K562 (cell line): ENCODE measurements at regions not wholly inside any gene's neighbourhood (a gene's known extent, or its start where the extent isn't known, plus 50 kb on each side); places are given as distances from the start of the nearest gene placed in this dataset.

Source experiments
- ATAC-seq: fragments of 200-7000 bp; cut with Tn5 transposase; 3 replicates; pipeline ENCODE4 v1.9.1; 2020; ENCODE audit warnings: moderate library complexity
- BruUV-seq: library from RNA; stranded (reverse); fragments of 400-500 nt; replicated peaks from 2 replicates; lab custom pipeline; 2021; lab: Mats Ljungman, UMichigan
- CTCF ChIA-PET: fragments of 300-600 bp; formaldehyde crosslinking; extraction: SDS; loops from one replicate; lab custom pipeline; 2021; ENCODE audit warnings: low intra/inter-chr PET ratio; lab: Yijun Ruan, JAX
- POLR2A ChIA-PET: fragments of 300-600, 350-650 bp; sonication (Branson Sonifier 250); formaldehyde crosslinking; extraction: SDS; loops from one replicate; lab custom pipeline; 2021; ENCODE audit warnings: antibody characterized with exemption, inconsistent platforms; lab: Yijun Ruan, JAX
- DNase-seq, 4 experiments: peaks; one replicate each; pipeline versions ENCODE4 v3.0.0 to v3.0.0-alpha.2; 2011 to 2018; ENCODE audit warnings: low spot score in 3 of 4, mixed read lengths in 3 of 4; ENCODE audit errors: extremely low read depth in 1 of 4
- FAIRE-seq: peaks from 2 replicates; lab custom pipeline; 2011; peaks lifted over from hg19 to GRCh38; lab: Jason Lieb, UNC
- H2AFZ ChIP-seq: 2 replicates; pipeline ENCODE4 v1.6.0; 2011; ENCODE audit warnings: low read depth, low read length, control low read depth, inconsistent platforms
- H3K27ac ChIP-seq: fragments of 200-600 bp; 3 replicates; pipeline ENCODE4 v1.8.0; 2011; ENCODE audit warnings: low read depth, mild to moderate bottlenecking, control low read depth, inconsistent platforms, low read length, moderate library complexity, mixed read lengths; ENCODE audit errors: extremely low read depth
- H3K27me3 ChIP-seq, 2 experiments: fragments of 300-600 bp in 1 of 2; 2 replicates in 1 of 2; 3 replicates in 1 of 2; pipeline versions ENCODE4 v1.6.0 to v1.8.0; 2011; ENCODE audit warnings: inconsistent platforms in 2 of 2, low read length in 2 of 2, mild to moderate bottlenecking in 1 of 2, mixed read lengths in 1 of 2, moderate library complexity in 1 of 2; ENCODE audit not compliant: control insufficient read depth in 2 of 2, insufficient read depth in 2 of 2
- H3K36me3 ChIP-seq: fragments of 300-600 bp; 3 replicates; pipeline ENCODE4 v1.8.0; 2011; ENCODE audit warnings: mild to moderate bottlenecking, low read length, inconsistent platforms; ENCODE audit not compliant: control insufficient read depth, insufficient read depth
- H3K4me1 ChIP-seq, 2 experiments: fragments of 200-600 bp in 1 of 2; replicated peaks in 1 of 2; 2 replicates in 1 of 2; 3 replicates in 1 of 2; pipeline versions ENCODE4 v1.5.1 to v1.8.0; 2011; ENCODE audit warnings: inconsistent platforms in 2 of 2, low read length in 2 of 2, mild to moderate bottlenecking in 1 of 2, mixed read lengths in 1 of 2, moderate library complexity in 1 of 2; ENCODE audit not compliant: control insufficient read depth in 2 of 2, insufficient read depth in 2 of 2
- H3K4me2 ChIP-seq: 2 replicates; pipeline ENCODE4 v1.6.1; 2011; ENCODE audit warnings: low read length, control low read depth, inconsistent platforms, mixed read lengths; ENCODE audit not compliant: insufficient read depth
- H3K4me3 ChIP-seq: fragments of 200-600 bp; sonication (generic), shearing (Covaris generic); 2 replicates; pipeline ENCODE4 v1.5.1; 2016; ENCODE audit warnings: control low read depth, inconsistent platforms
- H3K79me2 ChIP-seq: fragments of 200-600 bp; 3 replicates; pipeline ENCODE4 v1.8.0; 2011; ENCODE audit warnings: low read length, inconsistent platforms; ENCODE audit not compliant: control insufficient read depth, insufficient read depth
- H3K9ac ChIP-seq, 2 experiments: 2 replicates each; pipeline versions ENCODE4 v1.6.0 to v1.6.1; 2011; ENCODE audit warnings: low read depth in 2 of 2, low read length in 2 of 2, control low read depth in 1 of 2, inconsistent platforms in 1 of 2, mild to moderate bottlenecking in 1 of 2, mixed read lengths in 1 of 2; ENCODE audit not compliant: insufficient read depth in 1 of 2
- H3K9me1 ChIP-seq: one replicate; pipeline ENCODE4 v1.6.0; 2011; ENCODE audit warnings: inconsistent platforms, mild to moderate bottlenecking, low read length, moderate library complexity; ENCODE audit not compliant: control insufficient read depth, insufficient read depth
- H3K9me3 ChIP-seq: replicated peaks from 2 replicates; pipeline ENCODE4 v1.5.1; 2011; ENCODE audit warnings: low read depth, low read length, inconsistent platforms; ENCODE audit not compliant: control insufficient read depth, insufficient read depth
- H4K20me1 ChIP-seq: replicated peaks from 2 replicates; pipeline ENCODE4 v1.6.1; 2011; ENCODE audit warnings: low read length, inconsistent platforms, mixed read lengths; ENCODE audit not compliant: control insufficient read depth, insufficient read depth
- FUS ChIP-seq: fragments of 200-400 bp; formaldehyde crosslinking; optimal IDR thresholded peaks from 2 replicates; pipeline ENCODE3; 2017; ENCODE audit warnings: low read depth, low read length
- GATAD2B ChIP-seq: fragments of 450-650 bp; IDR thresholded peaks from 2 replicates; pipeline ENCODE4 v1.6.1; 2017; ENCODE audit warnings: mild to moderate bottlenecking, borderline replicate concordance
- NCOA6 ChIP-seq: fragments of 450-650 bp; IDR thresholded peaks from 2 replicates; pipeline ENCODE4 v1.6.1; 2017; ENCODE audit warnings: mild to moderate bottlenecking
- NFIC ChIP-seq: fragments of 450-650 bp; IDR thresholded peaks from 2 replicates; pipeline ENCODE4 v1.6.1; 2017; ENCODE audit warnings: mild to moderate bottlenecking, inconsistent platforms
- PHF21A ChIP-seq: fragments of 450-650 bp; IDR thresholded peaks from 2 replicates; pipeline ENCODE4 v1.6.1; 2017; ENCODE audit warnings: low read depth, borderline replicate concordance
- ZNF165 ChIP-seq: fragments of 250-450 bp; sonication (Bioruptor Pico); IDR thresholded peaks from 2 replicates; pipeline ENCODE4 v1.4.0; 2020; ENCODE audit warnings: borderline replicate concordance
- ZNF3 ChIP-seq: fragments of 250-450 bp; sonication (Bioruptor Pico); IDR thresholded peaks from 2 replicates; pipeline ENCODE4 v1.5.0; 2021; ENCODE audit warnings: mild to moderate bottlenecking, moderate library complexity
- ZNF586 ChIP-seq: fragments of 450-650 bp; formaldehyde crosslinking; conservative IDR thresholded peaks from 2 replicates; pipeline ENCODE4 v1.4.0; 2020; ENCODE audit warnings: mild to moderate bottlenecking, moderate library complexity
- WGBS: fragments of 100-300 bp; shearing (Covaris generic); methylation state at CpG from one replicate; pipeline ENCODE4 v1.1.6; 2016; ENCODE audit warnings: low coverage, mixed read lengths; ENCODE audit not compliant: insufficient coverage; ENCODE audit errors: missing lambda C conversion rate; 5-methylcytosine and 5-hydroxymethylcytosine counted together
- in situ Hi-C: fragments of 300-500 bp; cut with MboI; formaldehyde crosslinking; loops from 4 replicates; pipeline ENCODE4 v1.15.0; 2018; ENCODE audit warnings: inconsistent platforms, mixed read lengths
- intact Hi-C: fragments of 100-400 bp; cut with micrococcal nuclease; formaldehyde crosslinking; loops from 2 replicates; pipeline ENCODE4 v1.14.2; 2022
- TF ChIP-seq, protein P1 (sequence below): sonication (generic); formaldehyde crosslinking; IDR thresholded peaks from 2 replicates; pipeline ENCODE4 v1.8.0; 2022; ENCODE audit warnings: missing genetic modification reagents, mild to moderate bottlenecking, moderate library complexity, borderline replicate concordance
- TF ChIP-seq, protein P2 (sequence below), 2 experiments: fragments of 450-650 bp; IDR thresholded peaks; 2 replicates each; pipeline ENCODE4 v1.6.1; 2018; ENCODE audit warnings: mild to moderate bottlenecking in 2 of 2, low read depth in 1 of 2; ENCODE audit not compliant: partially characterized antibody in 2 of 2

GRCh38 chr18:2281086-2281485 is 290.2 kb downstream of the METTL4 start:
- WGBS, result 33% methylated on average over 1 of the region's 1 CpG
- FAIRE-seq (no peak), DNase-seq (no peak), ATAC-seq (no peak)
- no peaks in the 10 kb centered on the region for H3K36me3 ChIP-seq
- no peak overlapping the region for H3K9ac ChIP-seq
- intact Hi-C loops (no loop called here), in situ Hi-C loops (no loop called here)
- ChIA-PET POLR2A (interaction anchor here (1.9 kb wide), 1 partner anchor 13 kb away, joined by 8 read pairs; no protein-coding TSS in a partner anchor), CTCF (no interaction called here)
- no peaks in the 10 kb centered on the region for H3K27me3 ChIP-seq
- no peaks in the 10 kb centered on the region for H3K9me3 ChIP-seq
- no peak overlapping the region for H2AFZ ChIP-seq
- no peaks in the 10 kb centered on the region; a peak in 1 of 5 replicates for H3K4me1 ChIP-seq
- no peaks in the 10 kb centered on the region for H3K79me2 ChIP-seq
- TF ChIP-seq NCOA6 (no peak), ZNF3 (CRISPR knock-in tag) (no peak), ZNF165 (CRISPR knock-in tag) (no peak)
- TF ChIP-seq, protein P1, sequence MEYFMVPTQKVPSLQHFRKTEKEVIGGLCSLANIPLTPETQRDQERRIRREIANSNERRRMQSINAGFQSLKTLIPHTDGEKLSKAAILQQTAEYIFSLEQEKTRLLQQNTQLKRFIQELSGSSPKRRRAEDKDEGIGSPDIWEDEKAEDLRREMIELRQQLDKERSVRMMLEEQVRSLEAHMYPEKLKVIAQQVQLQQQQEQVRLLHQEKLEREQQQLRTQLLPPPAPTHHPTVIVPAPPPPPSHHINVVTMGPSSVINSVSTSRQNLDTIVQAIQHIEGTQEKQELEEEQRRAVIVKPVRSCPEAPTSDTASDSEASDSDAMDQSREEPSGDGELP, result no peak
- H4K20me1 ChIP-seq, result no peaks in the 10 kb centered on the region
- H3K4me3 ChIP-seq, result no peak overlapping the region
- no peak overlapping the region for H3K4me2 ChIP-seq
- BruUV-seq, result no TSS peak
- H3K27ac ChIP-seq, result no peak overlapping the region
- H3K9me1 ChIP-seq, result no peaks in the 10 kb centered on the region

- no peak for DNase-seq
- no TSS peak for BruUV-seq
- intact Hi-C loops (no loop called here), in situ Hi-C loops (no loop called here)
- no peaks in the 10 kb centered on the region for H3K9me1 ChIP-seq
- H3K79me2 ChIP-seq, result no peaks in the 10 kb centered on the region
- H4K20me1 ChIP-seq, result no peaks in the 10 kb centered on the region
- no peaks in the 10 kb centered on the region for H3K27me3 ChIP-seq
- H2AFZ ChIP-seq, result no peak overlapping the region
- ChIA-PET CTCF (no interaction called here), POLR2A (interaction anchor here (0.6 to 1.9 kb wide), 4 partner anchors 8 to 41 kb away, joined by 3 to 8 read pairs (median 3); no protein-coding TSS in a partner anchor)
- H3K27ac ChIP-seq, result no peak overlapping the region
- ATAC-seq, result no peak
- H3K4me2 ChIP-seq, result no peak overlapping the region
- H3K4me3 ChIP-seq, result no peak overlapping the region
- no peak overlapping the region for H3K9ac ChIP-seq
- no peaks in the 10 kb centered on the region for H3K9me3 ChIP-seq
- no peaks in the 10 kb centered on the region; a peak in 1 of 5 replicates for H3K4me1 ChIP-seq
- peak; percentile 6 for FAIRE-seq
- WGBS, result 68% methylated on average over 11 of the region's 11 CpGs
- H3K36me3 ChIP-seq, result no peaks in the 10 kb centered on the region
- TF ChIP-seq ZNF586 (CRISPR knock-in tag) (no peak), PHF21A (no peak), FUS (no peak), GATAD2B (no peak), NFIC (no peak)
- TF ChIP-seq, protein P2, sequence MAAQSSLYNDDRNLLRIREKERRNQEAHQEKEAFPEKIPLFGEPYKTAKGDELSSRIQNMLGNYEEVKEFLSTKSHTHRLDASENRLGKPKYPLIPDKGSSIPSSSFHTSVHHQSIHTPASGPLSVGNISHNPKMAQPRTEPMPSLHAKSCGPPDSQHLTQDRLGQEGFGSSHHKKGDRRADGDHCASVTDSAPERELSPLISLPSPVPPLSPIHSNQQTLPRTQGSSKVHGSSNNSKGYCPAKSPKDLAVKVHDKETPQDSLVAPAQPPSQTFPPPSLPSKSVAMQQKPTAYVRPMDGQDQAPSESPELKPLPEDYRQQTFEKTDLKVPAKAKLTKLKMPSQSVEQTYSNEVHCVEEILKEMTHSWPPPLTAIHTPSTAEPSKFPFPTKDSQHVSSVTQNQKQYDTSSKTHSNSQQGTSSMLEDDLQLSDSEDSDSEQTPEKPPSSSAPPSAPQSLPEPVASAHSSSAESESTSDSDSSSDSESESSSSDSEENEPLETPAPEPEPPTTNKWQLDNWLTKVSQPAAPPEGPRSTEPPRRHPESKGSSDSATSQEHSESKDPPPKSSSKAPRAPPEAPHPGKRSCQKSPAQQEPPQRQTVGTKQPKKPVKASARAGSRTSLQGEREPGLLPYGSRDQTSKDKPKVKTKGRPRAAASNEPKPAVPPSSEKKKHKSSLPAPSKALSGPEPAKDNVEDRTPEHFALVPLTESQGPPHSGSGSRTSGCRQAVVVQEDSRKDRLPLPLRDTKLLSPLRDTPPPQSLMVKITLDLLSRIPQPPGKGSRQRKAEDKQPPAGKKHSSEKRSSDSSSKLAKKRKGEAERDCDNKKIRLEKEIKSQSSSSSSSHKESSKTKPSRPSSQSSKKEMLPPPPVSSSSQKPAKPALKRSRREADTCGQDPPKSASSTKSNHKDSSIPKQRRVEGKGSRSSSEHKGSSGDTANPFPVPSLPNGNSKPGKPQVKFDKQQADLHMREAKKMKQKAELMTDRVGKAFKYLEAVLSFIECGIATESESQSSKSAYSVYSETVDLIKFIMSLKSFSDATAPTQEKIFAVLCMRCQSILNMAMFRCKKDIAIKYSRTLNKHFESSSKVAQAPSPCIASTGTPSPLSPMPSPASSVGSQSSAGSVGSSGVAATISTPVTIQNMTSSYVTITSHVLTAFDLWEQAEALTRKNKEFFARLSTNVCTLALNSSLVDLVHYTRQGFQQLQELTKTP (IDR thresholded peaks at IDR 0.05; ENCODE audit: low read depth in 1 of 2, partially characterized antibody in 2 of 2), result no peak
These were observed 289.6 kb downstream of the METTL4 start for GRCh38 chr18:2281523-2282199.
